ENCODE measurements at regions not wholly inside any gene's neighbourhood (a gene's known extent, or its start where the extent isn't known, plus 50 kb on each side); places are given as distances from the start of the nearest gene placed in this dataset.

DNA sequence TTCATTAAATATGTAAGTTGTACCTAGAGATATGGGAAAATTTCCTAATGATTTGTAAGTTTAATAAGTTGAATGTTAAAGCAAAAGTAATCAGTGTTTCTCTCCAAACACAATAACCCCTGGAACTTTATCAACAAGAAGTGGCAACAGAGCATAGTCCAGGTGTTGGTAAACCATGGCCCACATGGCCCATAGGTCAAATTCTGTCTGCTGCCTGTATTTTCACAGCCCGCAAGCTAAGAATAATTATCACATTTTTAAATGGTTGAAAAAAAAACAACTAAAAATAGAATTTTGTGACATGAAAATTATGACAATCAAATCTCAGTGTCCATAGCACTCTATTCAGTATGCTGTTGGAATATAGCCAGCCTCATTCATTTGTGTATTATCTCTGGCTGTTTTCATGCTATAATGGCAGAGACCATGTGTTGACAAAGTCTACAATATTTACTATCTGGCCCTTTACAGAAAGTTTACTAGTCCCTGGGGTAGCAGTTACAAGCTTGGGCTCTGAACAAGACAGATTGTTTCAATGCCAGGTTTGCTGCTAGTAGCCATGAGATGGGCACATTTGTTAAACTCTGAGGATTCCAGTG lies 395.8 kb downstream of the GASK1B start:
- H3K27ac ChIP-seq: no peak overlapping the region
- H3K36me3 ChIP-seq: no peaks in the 10 kb centered on the region
- H3K4me1 ChIP-seq: no peaks in the 10 kb centered on the region
- DNase-seq: no peak
- no peak overlapping the region for H3K4me3 ChIP-seq
- H3K9me3 ChIP-seq: no peaks in the 10 kb centered on the region
- TF ChIP-seq POLR2A (IDR thresholded peaks at IDR 0.05): no peak
- TF ChIP-seq, protein P1, sequence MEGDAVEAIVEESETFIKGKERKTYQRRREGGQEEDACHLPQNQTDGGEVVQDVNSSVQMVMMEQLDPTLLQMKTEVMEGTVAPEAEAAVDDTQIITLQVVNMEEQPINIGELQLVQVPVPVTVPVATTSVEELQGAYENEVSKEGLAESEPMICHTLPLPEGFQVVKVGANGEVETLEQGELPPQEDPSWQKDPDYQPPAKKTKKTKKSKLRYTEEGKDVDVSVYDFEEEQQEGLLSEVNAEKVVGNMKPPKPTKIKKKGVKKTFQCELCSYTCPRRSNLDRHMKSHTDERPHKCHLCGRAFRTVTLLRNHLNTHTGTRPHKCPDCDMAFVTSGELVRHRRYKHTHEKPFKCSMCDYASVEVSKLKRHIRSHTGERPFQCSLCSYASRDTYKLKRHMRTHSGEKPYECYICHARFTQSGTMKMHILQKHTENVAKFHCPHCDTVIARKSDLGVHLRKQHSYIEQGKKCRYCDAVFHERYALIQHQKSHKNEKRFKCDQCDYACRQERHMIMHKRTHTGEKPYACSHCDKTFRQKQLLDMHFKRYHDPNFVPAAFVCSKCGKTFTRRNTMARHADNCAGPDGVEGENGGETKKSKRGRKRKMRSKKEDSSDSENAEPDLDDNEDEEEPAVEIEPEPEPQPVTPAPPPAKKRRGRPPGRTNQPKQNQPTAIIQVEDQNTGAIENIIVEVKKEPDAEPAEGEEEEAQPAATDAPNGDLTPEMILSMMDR (IDR thresholded peaks at IDR 0.05): no peak
- H3K27me3 ChIP-seq: no peaks in the 10 kb centered on the region

DNA sequence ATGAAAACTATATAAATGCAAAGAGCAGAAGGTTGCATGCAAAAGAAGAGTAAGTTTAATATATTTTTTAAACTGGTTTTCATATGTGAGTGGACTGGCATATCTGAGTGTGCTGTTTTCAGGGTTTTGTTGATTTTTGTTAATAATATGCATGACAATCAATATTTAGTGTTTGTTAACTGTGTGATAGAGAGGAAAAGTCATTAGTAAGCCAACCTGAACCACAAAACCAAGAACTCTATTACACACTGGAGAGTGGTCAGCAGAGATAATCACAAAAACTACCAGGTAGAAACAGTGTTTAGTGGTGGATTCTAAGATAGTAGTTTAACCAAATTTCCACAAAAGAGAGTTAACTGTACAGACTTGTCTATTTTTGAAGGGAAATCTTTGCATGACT lies 396.9 kb downstream of the GASK1B start:
- H3K9me3 ChIP-seq: no peaks in the 10 kb centered on the region
- H3K4me3 ChIP-seq: no peak overlapping the region
- no peak overlapping the region for H3K27ac ChIP-seq
- no peaks in the 10 kb centered on the region for H3K36me3 ChIP-seq
- H3K4me1 ChIP-seq: no peaks in the 10 kb centered on the region
- DNase-seq: no peak
- H3K27me3 ChIP-seq: no peaks in the 10 kb centered on the region
- TF ChIP-seq POLR2A (IDR thresholded peaks at IDR 0.05): no peak
- TF ChIP-seq, protein P1 (IDR thresholded peaks at IDR 0.05): no peak

DNA sequence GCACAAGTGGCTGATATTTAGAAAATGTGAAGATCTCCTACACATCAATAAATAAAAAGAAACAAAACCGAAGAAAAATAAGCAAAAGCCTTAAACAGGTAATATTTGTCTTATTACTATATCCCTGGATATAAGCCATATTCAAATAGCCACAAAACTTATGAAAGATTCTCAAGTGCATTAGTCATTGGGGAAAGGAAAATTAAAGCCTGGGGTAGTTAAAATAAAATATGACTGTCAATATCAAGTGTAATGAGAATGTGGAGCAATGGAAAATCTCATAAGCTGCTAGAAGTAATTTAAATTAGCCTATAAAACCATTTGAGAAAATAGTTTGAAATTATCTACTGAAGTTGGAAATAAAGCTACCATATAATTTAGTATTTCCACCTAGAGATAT lies 399.9 kb downstream of the GASK1B start:
- Histone ChIP-seq H3K27ac (no peak overlapping the region), H3K4me1 (no peaks in the 10 kb centered on the region), H3K27me3 (no peaks in the 10 kb centered on the region), H3K4me3 (no peak overlapping the region), H3K36me3 (no peaks in the 10 kb centered on the region), H3K9me3 (no peaks in the 10 kb centered on the region)
- TF ChIP-seq, protein P1 (IDR thresholded peaks at IDR 0.05): no peak
- TF ChIP-seq POLR2A (IDR thresholded peaks at IDR 0.05): no peak
- no peak for DNase-seq

DNA sequence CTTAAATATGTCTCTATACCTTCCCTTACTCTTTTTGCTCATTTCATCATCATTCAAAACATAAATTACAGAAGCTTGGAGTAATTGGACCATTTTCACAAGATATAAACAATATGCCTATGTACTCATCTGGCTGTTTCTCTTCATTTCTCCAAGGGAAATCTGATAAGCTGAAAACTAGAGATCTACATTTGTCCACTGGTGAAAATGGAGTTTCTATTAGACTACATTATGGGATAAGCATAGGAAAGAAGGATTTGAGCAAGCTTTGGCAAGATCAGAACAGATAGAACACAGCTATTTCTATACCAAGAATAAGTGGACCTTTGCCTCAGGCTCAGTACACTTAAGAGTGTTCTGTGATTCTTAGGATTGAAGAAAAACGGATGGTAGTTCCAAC lies 404.4 kb downstream of the GASK1B start:
- Histone ChIP-seq H3K27me3 (no peaks in the 10 kb centered on the region), H3K4me3 (no peak overlapping the region), H3K4me1 (peaks cover 0 to 8% (median 0%) of the 10 kb centered on the region in 4 donors), H3K36me3 (no peaks in the 10 kb centered on the region), H3K27ac (no peak overlapping the region), H3K9me3 (no peaks in the 10 kb centered on the region)
- DNase-seq: no peak
- TF ChIP-seq POLR2A (IDR thresholded peaks at IDR 0.05): no peak
- TF ChIP-seq, protein P1 (IDR thresholded peaks at IDR 0.05): no peak

DNA sequence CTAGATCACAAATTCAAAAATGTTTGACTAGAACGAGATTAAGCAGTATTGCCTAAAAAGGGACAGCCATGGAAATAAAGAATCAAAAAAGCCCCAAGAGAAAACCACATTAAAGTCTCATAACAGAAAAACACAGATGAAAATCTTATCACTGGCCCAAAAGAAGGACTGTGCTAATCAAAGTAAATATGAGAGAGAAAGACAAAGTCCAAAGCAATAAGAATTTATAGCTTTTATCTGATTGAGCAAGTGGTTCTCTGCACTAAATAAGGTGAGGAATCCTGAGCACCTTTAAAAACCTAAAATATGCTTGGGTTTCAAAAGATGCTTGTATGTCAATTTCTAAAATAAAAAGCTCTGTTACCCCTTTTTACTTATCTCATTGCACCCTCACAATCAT lies 409.3 kb downstream of the GASK1B start:
- TF ChIP-seq, protein P1 (IDR thresholded peaks at IDR 0.05): no peak
- TF ChIP-seq POLR2A (IDR thresholded peaks at IDR 0.05): no peak
- Histone ChIP-seq H3K36me3 (no peaks in the 10 kb centered on the region), H3K4me1 (peaks cover 0 to 8% (median 0%) of the 10 kb centered on the region in 4 donors), H3K27ac (no peak overlapping the region), H3K27me3 (no peaks in the 10 kb centered on the region), H3K4me3 (no peak overlapping the region), H3K9me3 (no peaks in the 10 kb centered on the region)
- no peak for DNase-seq

DNA sequence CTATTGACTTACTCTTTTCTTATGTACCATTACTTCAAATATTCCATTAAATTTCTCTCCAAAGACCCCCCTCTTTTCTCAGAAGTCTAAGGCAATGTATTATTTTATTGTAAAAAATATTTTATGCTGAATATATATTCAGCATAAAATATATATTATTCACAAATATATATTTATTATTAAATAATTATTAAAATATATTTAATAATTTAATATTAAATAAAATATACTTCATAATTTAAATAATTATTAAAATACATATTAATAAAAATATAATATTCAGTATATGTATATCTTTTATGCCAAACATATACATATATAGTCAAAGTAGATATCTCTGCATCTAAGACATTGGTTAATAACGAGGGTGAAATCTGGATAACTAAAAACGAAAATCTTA lies 418.4 kb downstream of the GASK1B start:
- DNase-seq: no peak
- TF ChIP-seq, protein P1 (IDR thresholded peaks at IDR 0.05): no peak
- TF ChIP-seq POLR2A (IDR thresholded peaks at IDR 0.05): no peak
- Histone ChIP-seq H3K27me3 (no peaks in the 10 kb centered on the region), H3K27ac (no peak overlapping the region), H3K36me3 (no peaks in the 10 kb centered on the region), H3K4me3 (no peak overlapping the region), H3K4me1 (no peaks in the 10 kb centered on the region), H3K9me3 (no peaks in the 10 kb centered on the region)
